ENCODE measurements at regions not wholly inside any gene's neighbourhood (a gene's known extent, or its start where the extent isn't known, plus 50 kb on each side); places are given as distances from the start of the nearest gene placed in this dataset.
"Not testable (repeated sequence)": the region's sequence is repeated elsewhere in the genome, so short reads cannot be mapped to it uniquely, and the experiment has no call there.

DNA sequence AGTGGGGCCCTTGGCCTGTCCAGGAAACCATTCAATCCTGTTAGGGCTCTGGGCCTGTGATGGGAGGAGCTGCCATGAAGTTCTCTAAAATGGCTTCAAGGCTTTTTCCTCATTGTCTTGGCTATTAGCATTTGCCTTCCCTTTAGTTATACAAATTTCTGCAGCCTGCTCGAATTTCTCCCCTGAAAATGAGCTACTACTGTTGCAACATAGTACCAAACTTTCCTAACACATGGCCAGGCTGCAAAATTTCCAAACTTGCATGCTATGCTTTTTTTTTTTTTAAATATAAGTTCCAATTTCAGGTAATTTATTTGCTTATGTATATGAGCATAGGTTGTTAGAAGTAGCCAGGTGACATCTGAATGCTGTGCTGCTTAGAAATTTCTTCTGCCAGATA lies 560.8 kb upstream of the TBL1XR1 start:
- DNase-seq, result no peak

- no peak for DNase-seq
Measured at GRCh38 chr3:177760803-177761202, 563.5 kb upstream of the TBL1XR1 start.

- no peak for DNase-seq
Measured at GRCh38 chr3:177764377-177764912, 567.2 kb upstream of the TBL1XR1 start.

DNA sequence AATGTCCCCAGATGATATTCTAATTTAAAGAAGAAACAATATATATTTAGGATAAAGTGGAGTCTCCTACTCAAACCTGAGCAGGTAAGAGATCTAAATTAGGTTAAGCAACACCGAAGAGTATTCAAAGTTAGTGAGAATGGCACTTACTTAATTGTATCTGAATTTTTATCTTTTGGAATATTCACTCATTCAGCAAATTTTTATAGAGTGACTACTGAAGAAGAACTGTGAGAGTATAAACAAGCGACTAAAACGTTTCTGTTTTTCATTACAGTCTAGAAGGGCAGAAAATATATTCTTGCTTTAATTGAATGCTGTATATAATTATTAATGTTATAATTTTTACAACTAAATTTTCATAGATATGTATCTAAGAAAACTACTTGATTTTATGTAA lies 567.7 kb upstream of the TBL1XR1 start:
- DNase-seq, result no peak

DNA sequence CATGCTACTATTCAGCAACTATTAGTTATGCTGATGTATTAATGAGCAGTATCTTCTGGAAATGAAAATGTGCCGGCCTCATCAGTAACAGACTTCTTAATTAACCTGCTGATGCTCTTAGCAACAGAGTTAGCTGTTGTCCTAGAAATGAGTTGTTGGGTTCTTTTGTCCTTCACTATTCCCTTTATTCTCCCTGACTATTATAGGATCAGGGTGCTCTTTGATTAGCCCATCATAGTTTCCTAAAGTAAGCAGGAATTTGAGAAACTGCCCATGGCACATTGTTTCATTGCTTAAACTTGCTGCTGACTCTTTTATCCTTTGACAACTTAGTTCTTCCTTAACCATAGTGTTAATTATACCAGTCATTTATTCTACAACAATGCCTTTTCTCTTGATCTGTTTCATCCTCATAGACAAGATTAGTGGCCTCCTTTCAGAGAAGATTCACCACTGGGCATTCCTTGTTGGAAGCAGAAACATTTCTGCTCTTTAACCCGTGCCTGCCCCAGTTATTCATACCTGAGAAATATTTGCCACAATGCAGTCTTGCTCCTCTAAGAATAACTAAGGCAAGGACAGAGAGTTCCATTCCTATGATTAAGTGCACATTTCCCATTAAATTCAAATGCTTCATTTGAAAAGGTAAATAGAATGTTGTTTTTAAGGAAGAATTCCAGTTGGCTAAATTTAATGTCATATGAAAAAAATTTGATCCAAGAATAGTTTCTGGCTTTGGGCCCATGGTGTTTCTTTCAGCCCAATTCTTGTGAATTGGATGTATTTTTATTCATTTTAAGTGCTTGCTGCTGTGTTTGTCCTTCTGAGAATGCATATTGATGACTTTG lies 573.3 kb upstream of the TBL1XR1 start:
- DNase-seq, result no peak

DNA sequence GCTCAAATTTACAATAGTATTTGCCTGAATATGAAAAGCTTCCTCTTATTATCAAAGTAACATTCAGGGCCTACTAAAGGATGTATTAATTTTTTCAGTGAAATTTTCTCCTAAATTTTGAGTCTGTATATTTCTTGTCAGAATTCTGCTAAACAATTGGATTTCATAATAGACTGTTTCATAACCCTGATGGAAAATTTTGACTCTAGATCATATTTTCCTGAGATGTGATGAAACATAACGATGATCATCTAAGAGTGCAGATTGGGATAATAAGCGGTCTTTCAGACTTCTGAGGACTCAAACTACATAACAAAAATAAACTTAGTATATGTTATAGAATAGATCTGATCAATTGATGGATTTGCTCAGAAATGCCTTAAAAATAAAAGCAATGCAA lies 574.5 kb upstream of the TBL1XR1 start:
- no peak for DNase-seq

- DNase-seq, result no peak
Measured at GRCh38 chr3:177772908-177773557, 575.8 kb upstream of the TBL1XR1 start.

GRCh38 chr3:177773717-177774116 lies 576.4 kb upstream of the TBL1XR1 start:
- DNase-seq, result no peak

GRCh38 chr3:177776661-177777101 lies 579.4 kb upstream of the TBL1XR1 start:
- DNase-seq, result no peak

DNA sequence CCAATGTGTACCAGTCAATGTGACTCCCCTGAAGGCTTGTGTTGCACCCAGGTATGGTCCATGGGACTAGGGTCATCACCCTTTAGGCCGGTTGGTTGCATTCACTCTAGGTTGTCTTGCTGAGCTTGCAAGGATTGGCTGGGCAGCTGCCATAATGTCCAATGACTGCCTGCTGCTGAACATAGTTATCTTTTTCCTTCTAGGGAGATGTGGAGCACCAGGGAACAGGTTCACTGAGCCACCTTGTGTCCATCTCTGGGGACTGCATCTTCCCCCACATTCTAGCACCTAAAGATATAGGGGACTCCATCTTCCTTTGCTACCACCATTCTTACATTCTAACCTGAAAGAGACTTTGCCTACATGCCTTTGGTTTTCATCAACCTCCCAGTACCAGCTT lies 580.4 kb upstream of the TBL1XR1 start:
- peak; percentile 63 to 66 for DNase-seq

GRCh38 chr3:177778633-177779032 lies 581.4 kb upstream of the TBL1XR1 start:
- no peak for DNase-seq

DNA sequence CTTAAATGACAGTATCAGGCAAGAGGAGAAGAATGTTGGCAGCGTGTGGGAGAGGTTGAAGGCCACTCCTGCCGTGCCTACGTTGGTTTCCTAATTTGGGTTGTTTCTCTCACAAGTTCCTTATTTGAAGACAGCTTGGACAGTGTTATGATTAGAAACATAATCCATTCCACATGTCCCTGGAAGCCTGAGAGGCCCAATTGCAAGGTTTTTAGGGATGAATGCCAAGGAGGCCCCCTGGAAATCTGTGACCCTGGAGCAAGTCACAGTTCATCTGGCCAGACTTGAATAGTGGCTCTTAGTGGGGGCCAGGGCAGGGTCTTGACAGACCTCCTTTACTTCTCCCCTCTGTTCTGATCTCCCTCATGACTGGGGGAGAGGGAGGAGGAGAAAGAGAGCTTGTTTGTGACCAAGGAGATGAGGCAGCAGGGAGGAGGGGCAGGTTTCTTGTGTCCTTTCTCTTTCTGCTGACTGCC lies 584.4 kb upstream of the TBL1XR1 start:
- no peak for DNase-seq

GRCh38 chr3:177783338-177783737 lies 586.1 kb upstream of the TBL1XR1 start:
- no peak for DNase-seq

DNA sequence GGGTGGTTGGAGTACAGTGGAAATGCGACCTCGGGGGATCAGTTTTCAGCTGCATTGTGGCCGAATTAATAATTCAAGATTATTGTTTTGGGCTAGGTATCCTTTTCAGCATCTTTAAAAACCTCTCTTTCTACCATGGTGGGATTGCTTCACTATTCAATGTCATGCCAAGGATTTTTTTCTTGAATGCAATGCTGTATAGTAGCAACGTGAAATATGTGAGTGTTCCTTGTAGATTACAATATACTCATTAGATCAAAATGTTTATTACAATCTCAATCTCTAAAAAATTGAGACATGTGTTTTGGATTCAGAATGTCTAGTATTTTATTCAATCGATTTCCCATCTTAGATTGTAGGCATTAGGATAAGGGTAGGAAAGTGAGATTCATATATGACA lies 586.5 kb upstream of the TBL1XR1 start:
- DNase-seq, result no peak

- no peak for DNase-seq
Measured at GRCh38 chr3:177787279-177788041, 590.2 kb upstream of the TBL1XR1 start.

DNA sequence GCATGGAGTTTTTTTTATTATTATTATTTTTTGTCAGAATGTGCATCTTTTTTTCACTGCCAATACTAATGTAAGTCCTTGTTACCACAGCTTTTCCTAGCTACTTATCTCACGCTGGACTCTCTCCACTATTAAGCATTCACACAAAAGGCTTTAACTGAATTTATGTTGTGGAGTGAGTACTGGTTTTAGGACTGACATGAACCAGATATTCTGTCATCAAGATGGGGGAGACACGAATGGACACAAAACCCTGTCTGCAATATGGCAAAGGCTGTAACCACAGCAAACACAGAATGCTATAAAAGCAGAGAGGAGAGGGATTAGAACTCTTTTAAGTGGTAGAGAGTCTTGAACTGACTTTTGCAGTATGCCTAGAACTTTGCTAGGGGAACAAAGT lies 592.2 kb upstream of the TBL1XR1 start:
- no peak for DNase-seq

GRCh38 chr3:177792311-177793030 lies 595.2 kb upstream of the TBL1XR1 start:
- no peak for DNase-seq

GRCh38 chr3:177793451-177793850 lies 596.2 kb upstream of the TBL1XR1 start:
- no peak for DNase-seq

GRCh38 chr3:177795216-177795615 lies 597.9 kb upstream of the TBL1XR1 start:
- no peak for DNase-seq

DNA sequence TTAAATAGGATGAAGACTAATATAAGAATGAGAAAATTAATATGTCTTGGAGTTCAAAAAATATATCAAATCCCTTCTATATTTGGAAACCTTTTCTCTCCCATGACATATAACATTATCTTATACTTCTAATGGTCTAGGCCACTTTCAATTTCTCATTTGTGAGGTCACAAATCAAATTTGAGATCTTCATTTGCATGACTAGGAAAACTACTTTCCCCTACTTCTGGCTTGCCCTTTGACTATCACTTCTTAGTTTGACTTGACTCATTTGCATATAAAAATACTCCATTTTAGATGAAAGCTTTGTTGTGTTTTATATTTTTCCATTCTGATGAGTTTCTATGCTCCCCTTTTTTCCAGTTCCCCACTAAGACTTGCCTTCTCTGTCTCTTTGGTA lies 598.6 kb upstream of the TBL1XR1 start:
- DNase-seq, result no peak

DNA sequence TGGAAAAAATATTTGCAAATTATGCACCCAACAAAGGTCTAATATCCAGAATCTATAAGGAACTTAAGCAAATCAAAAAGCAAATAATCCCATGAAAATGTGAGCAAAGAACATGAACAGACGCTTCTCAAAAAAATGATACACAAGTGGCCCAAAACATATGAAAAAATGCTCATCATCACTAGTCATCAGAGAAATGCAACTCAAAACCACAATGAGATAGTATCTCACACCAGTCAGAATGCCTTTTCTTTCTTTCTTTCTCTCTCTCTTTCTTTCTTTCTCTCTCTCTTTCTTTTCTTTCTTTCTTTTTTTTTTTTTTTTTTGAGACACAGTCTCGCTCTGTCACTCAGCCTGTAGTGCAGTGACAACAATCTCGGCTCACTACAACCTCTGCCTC lies 602.9 kb upstream of the TBL1XR1 start:
- not testable (repeated sequence) for DNase-seq

DNA sequence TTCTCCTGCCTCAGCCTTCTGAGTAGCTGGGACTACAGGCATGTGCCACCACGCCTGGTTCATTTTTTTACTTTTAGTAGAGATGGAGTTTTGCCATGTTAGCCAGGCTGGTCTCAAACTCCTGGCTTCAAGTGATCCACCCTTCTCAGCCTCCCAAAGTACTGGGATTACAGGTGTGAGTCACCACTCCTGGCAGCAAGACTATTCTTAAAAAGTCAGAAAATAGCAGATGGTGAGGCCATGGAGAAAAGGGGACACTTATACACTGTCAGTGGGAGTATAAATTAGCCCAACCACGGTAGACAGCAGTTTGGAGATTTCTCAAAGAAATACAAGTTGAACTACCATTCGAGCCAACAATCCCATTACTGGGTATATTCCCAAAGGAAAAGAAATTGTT lies 603.3 kb upstream of the TBL1XR1 start:
- no peak for DNase-seq

Measured in activated T-cell treated with anti-CD3 and anti-CD28 coated beads, Interleukin-2, amount 50 U/mL, for 48 hours (primary cell).